Tibial nerve (tissue), 4 donors: ENCODE measurements at regions not wholly inside any gene's neighbourhood (a gene's known extent, or its start where the extent isn't known, plus 50 kb on each side); places are given as distances from the start of the nearest gene placed in this dataset.
"Not testable (repeated sequence)": the region's sequence is repeated elsewhere in the genome, so short reads cannot be mapped to it uniquely, and the experiment has no call there.

Source experiments
- DNase-seq, 2 donors: peaks; one replicate each; pipeline ENCODE4 v3.0.0-alpha.2; 2019; ENCODE audit warnings: low spot score in 2 of 2
- H3K27ac ChIP-seq, 4 donors: fragments of 200-600 bp; sonication (generic) in 3 of 4; one replicate each; pipeline ENCODE4 v1.5.1; 2017 to 2019; ENCODE audit warnings: mild to moderate bottlenecking in 1 of 4
- H3K27me3 ChIP-seq, 2 donors: fragments of 200-600 bp; sonication (generic) in 1 of 2; one replicate each; pipeline versions ENCODE4 v1.5.1 to v1.6.0; 2017 to 2019
- H3K36me3 ChIP-seq, 3 donors: fragments of 200-600 bp; sonication (generic); one replicate each; pipeline ENCODE4 v1.5.1; 2018 to 2019
- H3K4me1 ChIP-seq, 4 donors: fragments of 200-600 bp; sonication (generic) in 3 of 4; one replicate each; pipeline ENCODE4 v1.5.1; 2017 to 2019
- H3K4me3 ChIP-seq, 4 donors: fragments of 200-600 bp; sonication (generic) in 3 of 4; one replicate each; pipeline ENCODE4 v1.5.1; 2017 to 2019; ENCODE audit warnings: mild to moderate bottlenecking in 1 of 4, moderate library complexity in 1 of 4
- H3K9me3 ChIP-seq, 4 donors: fragments of 200-600 bp; sonication (generic) in 3 of 4; one replicate each; pipeline ENCODE4 v1.5.1; 2017 to 2019
- WGBS, 2 donors: methylation state at CpG; one replicate each; pipeline ENCODE4 v1.1.5; 2018; 5-methylcytosine and 5-hydroxymethylcytosine counted together

DNA sequence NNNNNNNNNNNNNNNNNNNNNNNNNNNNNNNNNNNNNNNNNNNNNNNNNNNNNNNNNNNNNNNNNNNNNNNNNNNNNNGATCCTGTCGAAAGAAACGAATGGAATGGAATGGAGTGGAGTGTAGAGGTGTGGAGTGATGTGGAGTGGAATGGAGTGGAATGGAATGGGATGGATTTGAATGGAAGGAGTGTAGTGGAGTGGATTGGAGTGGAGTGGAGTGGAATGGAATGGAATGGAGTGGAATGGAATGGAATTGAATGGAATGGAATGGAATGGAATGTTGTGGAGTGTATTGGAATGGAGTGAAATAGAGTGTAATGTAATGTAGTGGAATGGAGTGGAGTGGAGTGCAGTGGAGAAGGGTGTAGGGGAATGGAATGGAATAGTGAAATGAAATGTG lies 1275.4 kb upstream of the TPTE start:
- not testable (repeated sequence) for H3K27ac ChIP-seq, H3K27me3 ChIP-seq

DNA sequence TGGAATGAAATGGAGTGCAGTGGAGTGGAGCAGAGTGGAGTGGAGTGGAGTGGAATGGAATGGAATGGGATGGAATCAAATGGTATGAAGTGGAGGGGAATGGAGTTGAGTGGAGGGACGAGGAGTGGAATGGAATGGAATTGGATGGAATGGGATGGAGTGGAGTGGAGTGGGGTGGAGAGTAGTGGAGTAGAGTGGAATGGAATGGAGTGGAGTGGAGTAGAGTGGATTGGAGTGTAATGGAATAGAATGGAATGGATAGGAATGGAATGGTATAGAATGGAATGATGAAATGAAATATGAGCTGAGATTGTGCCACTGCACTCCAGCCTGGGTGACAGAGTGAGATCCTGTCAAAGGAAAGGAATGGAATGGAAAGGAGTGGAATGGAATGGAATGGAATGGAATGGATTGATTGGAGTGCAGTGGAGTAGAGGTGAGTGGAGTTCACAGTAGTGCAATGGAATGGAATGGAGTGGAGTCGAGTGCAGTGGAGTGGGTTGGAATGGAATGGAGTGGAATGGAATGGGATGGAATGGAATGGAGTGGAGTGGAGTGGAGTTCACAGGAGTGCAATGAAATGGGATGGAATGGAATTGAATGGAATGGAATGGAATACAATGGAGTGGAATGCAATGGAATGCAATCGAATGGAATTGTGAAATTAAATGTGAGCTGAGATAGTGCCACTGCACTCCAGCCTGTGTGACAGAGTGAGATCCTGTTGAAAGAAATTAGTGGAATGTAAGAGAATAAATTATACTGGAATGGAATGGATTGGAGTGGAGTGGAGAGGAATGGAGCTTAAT lies 1274.7 kb upstream of the TPTE start:
- H3K36me3 ChIP-seq, H3K27me3 ChIP-seq, H3K4me1 ChIP-seq, H3K27ac ChIP-seq, H3K4me3 ChIP-seq: not testable (repeated sequence)
- peak; percentile 4 to 11 for DNase-seq
- peaks cover 0 to 25% (median 8%) of the 10 kb centered on the region in 4 donors for H3K9me3 ChIP-seq
- 45 to 46% methylated on average over 3 of the region's 3 CpGs for WGBS, 2 donors

More for the DNA sequence above, 1275.4 kb upstream of the TPTE start:
- not testable (repeated sequence) for H3K4me3 ChIP-seq, H3K36me3 ChIP-seq, DNase-seq, H3K4me1 ChIP-seq
- 58 to 69% methylated on average over 2 of the region's 2 CpGs for WGBS, 2 donors
- H3K9me3 ChIP-seq, result peaks cover 0 to 25% (median 8%) of the 10 kb centered on the region in 4 donors

DNA sequence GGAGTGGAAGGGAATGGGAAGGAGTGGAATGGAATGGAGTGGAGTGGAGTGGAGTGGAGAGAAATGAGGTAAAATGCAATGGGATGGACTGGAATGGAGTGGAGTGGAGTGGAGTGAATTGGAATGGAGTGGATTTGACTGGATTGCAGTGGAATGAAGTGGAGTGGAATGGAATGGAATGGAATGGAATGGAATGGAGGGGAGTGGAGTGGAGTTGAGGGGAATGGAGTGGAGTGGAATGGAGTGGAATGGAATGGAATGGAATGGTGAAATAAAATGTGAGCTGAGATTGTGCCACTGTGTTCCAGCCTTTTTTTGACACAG lies 1274.1 kb upstream of the TPTE start:
- not testable (repeated sequence) for H3K4me3 ChIP-seq, DNase-seq, H3K36me3 ChIP-seq, H3K27me3 ChIP-seq, H3K27ac ChIP-seq, H3K4me1 ChIP-seq
- peaks cover 0 to 25% (median 8%) of the 10 kb centered on the region in 4 donors for H3K9me3 ChIP-seq

DNA sequence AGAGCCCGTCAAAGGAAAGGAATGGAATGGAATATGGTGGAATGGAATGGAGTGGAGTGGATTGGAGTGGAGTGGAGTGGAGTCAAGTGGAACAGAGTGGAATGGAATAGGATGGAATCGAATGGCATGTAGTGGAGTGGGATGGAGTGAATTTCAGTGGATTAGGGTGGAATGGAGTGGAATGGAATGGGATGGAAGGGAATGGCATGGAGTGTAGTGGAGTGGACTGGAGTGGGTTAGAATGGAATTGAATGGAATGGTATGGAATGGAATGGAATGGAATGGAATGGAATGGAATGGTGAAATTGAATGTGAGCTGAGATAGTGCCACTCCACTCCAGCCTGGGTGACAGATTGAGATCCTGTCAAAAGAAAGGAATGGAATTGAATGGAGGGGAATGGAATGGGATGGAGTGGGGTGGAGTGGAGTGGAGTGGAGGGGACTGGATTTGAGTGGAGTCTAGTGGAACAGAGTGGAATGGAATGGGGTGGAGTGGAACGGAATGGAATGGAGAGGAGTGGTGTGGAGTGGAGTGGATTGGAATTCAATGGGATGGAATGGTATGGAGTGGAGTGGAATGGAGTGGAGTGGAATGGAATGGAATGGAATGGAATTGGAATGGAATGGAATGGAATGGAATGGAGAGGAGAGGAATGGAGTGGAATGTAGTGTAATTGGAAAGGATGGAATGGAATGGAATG lies 1273.6 kb upstream of the TPTE start:
- H3K36me3 ChIP-seq, H3K4me1 ChIP-seq, H3K4me3 ChIP-seq, H3K27me3 ChIP-seq, H3K27ac ChIP-seq: not testable (repeated sequence)
- 54 to 57% methylated on average over 3 of the region's 3 CpGs for WGBS, 2 donors
- peaks cover 0 to 25% (median 8%) of the 10 kb centered on the region in 4 donors for H3K9me3 ChIP-seq
- DNase-seq, result peak in 1 of 2 donors; percentile 4
